ENCODE measurements at regions not wholly inside any gene's neighbourhood (a gene's known extent, or its start where the extent isn't known, plus 50 kb on each side); places are given as distances from the start of the nearest gene placed in this dataset.

DNA sequence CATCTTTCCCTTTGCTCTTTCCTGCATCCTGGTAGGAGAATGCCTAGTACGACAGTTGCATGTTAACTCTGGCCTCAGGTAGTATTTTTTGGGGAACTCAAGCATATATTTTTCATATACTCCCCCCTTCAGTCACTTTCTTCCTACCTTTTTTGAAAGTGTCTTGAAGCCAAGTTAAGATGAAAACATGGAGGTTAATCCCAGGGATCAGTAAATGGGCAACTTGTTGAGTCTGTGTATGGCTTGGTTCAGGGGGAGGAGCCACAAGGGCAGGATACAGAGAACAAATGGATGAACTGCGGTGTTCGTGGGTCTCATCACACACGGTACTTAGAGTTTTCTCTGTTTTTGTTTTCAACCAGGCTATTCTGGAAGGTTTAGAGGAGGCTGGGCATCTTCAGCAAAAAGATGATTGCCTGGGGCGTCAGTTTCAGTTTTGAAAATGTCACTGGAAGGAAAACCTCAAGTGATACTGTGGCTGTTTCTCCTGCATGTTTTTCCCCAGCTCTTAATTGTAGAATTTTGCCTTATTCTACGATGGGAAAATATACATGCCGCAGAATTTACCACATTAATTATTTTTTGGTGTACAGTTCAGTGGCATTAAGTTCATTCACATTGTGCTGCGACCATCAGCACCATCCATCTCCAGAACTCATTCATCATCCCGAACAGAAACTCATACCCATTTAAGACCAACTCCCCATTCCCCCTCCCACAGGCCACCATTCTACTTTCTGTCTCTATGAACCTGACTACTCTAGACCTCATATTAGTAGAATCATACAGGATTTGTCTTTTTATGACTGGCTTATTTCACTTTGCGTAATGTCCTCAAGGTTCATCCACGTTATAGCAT lies 71.5 kb downstream of the MAP10 start:
- no peak overlapping the region for H3K4me3 ChIP-seq
- no peaks in the 10 kb centered on the region for H3K9me3 ChIP-seq
- 90% methylated on average over 11 of the region's 11 CpGs for WGBS
- no peaks in the 10 kb centered on the region for H3K4me1 ChIP-seq
- H3K36me3 ChIP-seq: no peaks in the 10 kb centered on the region
- H3K27ac ChIP-seq (replicated peaks in 1 of 4): no peak overlapping the region
- TF ChIP-seq POLR2A (IDR thresholded peaks at IDR 0.05; ENCODE audit: low read depth) (no peak), POLR2AphosphoS5 (IDR thresholded peaks at IDR 0.05) (no peak), EP300 (IDR thresholded peaks at IDR 0.05) (no peak)
- TF ChIP-seq, protein P1, sequence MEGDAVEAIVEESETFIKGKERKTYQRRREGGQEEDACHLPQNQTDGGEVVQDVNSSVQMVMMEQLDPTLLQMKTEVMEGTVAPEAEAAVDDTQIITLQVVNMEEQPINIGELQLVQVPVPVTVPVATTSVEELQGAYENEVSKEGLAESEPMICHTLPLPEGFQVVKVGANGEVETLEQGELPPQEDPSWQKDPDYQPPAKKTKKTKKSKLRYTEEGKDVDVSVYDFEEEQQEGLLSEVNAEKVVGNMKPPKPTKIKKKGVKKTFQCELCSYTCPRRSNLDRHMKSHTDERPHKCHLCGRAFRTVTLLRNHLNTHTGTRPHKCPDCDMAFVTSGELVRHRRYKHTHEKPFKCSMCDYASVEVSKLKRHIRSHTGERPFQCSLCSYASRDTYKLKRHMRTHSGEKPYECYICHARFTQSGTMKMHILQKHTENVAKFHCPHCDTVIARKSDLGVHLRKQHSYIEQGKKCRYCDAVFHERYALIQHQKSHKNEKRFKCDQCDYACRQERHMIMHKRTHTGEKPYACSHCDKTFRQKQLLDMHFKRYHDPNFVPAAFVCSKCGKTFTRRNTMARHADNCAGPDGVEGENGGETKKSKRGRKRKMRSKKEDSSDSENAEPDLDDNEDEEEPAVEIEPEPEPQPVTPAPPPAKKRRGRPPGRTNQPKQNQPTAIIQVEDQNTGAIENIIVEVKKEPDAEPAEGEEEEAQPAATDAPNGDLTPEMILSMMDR (IDR thresholded peaks at IDR 0.05): no peak
- intact Hi-C loops (cut with DNase I): no loop called here
- H3K27me3 ChIP-seq: no peaks in the 10 kb centered on the region
- DNase-seq (ENCODE audit: extremely low spot score): peak; percentile 60

DNA sequence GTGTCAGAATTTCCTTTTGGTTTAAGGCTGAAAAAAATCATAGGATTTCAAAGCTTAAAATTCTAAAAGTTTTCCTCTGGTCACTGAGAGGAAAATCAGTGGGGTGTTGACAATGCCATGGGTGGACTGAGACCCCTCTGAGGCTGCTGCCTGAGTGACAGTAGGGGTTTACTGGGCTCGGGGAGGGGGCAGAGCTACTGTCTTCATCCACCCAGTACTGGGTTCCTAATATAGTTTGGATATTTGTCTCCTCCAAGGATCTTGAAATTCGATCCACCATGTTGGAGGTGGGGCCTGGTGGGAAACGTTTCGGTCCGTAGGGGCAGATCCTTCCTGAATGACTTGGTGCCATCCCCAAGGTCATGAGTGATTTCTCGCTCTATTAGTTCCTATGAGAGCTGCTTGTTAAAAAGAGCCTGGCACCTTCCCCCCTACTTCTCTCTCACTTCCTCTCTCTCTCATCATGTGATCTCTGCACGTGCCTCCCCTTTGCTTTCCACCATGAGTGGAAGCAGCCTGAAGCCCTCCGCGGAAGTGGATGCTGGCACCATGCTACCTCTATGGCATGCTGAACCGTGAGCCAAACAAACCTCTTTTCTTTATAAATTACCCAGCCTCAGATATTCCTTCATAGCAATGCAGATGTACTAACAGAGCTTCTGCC lies 72.3 kb downstream of the MAP10 start:
- peak; percentile 70 for DNase-seq (ENCODE audit: extremely low spot score)
- TF ChIP-seq POLR2A (IDR thresholded peaks at IDR 0.05; ENCODE audit: low read depth) (no peak), EP300 (IDR thresholded peaks at IDR 0.05) (no peak), POLR2AphosphoS5 (IDR thresholded peaks at IDR 0.05) (no peak)
- TF ChIP-seq, protein P1 (IDR thresholded peaks at IDR 0.05): no peak
- Histone ChIP-seq H3K4me1 (no peaks in the 10 kb centered on the region), H3K27me3 (no peaks in the 10 kb centered on the region), H3K36me3 (no peaks in the 10 kb centered on the region), H3K9me3 (no peaks in the 10 kb centered on the region), H3K27ac (replicated peaks in 1 of 4) (no peak overlapping the region), H3K4me3 (no peak overlapping the region)
- WGBS: 75% methylated on average over 10 of the region's 10 CpGs
- intact Hi-C loops (cut with DNase I): no loop called here

DNA sequence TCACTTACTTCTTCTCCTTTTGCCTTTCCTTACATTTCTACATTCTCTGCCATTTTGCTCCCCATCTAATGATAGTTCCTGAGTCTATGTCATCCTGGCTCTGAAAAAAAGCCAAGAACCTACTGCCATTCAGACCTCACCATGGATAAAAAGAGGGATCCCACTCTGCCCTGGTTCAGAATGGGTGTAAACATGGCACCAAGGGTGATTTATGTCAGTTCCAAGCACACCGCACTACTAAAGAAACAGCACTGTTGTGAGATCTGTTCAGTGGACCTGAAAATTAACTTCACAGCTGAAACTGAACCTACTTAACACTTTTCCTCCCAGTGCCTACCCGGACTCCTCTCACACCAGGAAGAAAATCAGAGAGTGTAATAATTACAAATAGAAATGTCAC lies 72.3 kb upstream of the NTPCR start:
- WGBS: 94% methylated on average over 2 of the region's 2 CpGs

DNA sequence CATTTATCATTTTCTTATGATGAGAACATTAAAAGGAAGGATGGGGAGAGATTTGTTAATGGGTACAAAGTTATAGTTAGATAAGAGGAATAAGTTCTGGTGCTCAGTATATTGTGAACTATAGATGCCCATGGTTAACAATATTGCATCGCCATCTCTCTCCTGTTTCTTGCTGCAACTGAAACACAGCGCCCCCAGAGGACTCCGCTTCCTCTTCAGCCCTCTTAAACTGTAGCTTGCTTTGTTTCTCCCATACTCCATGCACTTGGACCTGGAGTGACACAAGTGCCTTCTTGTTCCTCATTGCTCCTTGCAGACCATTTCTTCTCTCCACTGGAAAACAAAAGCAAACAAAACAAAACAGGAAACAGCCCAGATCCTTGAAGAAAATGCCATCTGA lies 70.1 kb upstream of the NTPCR start:
- no peaks in the 10 kb centered on the region for H3K36me3 ChIP-seq
- H3K9me3 ChIP-seq: no peaks in the 10 kb centered on the region
- no peaks in the 10 kb centered on the region for H3K4me1 ChIP-seq
- DNase-seq (ENCODE audit: extremely low spot score): no peak
- H3K27me3 ChIP-seq: no peaks in the 10 kb centered on the region
- WGBS: 69% methylated on average over 3 of the region's 3 CpGs
- no peak overlapping the region for H3K4me3 ChIP-seq
- TF ChIP-seq EP300 (IDR thresholded peaks at IDR 0.05): no peak
- TF ChIP-seq, protein P1 (IDR thresholded peaks at IDR 0.05): peak in 2 of 3 experiments; percentile 10 to 24
- H3K27ac ChIP-seq (replicated peaks in 1 of 4): no peak overlapping the region
- intact Hi-C loops (cut with DNase I): no loop called here

More for the DNA sequence above, 72.3 kb upstream of the NTPCR start:
- Histone ChIP-seq H3K4me1 (no peaks in the 10 kb centered on the region), H3K9me3 (no peaks in the 10 kb centered on the region), H3K27me3 (no peaks in the 10 kb centered on the region), H3K27ac (replicated peaks in 1 of 4) (no peak overlapping the region), H3K4me3 (no peak overlapping the region), H3K36me3 (no peaks in the 10 kb centered on the region)
- intact Hi-C loops (cut with DNase I): no loop called here
- peak; percentile 5 for DNase-seq (ENCODE audit: extremely low spot score)
- TF ChIP-seq EP300 (IDR thresholded peaks at IDR 0.05) (no peak), POLR2AphosphoS5 (IDR thresholded peaks at IDR 0.05) (no peak), POLR2A (IDR thresholded peaks at IDR 0.05; ENCODE audit: low read depth) (no peak)
- TF ChIP-seq, protein P1 (IDR thresholded peaks at IDR 0.05): no peak
